ENCODE measurements at regions not wholly inside any gene's neighbourhood (a gene's known extent, or its start where the extent isn't known, plus 50 kb on each side); places are given as distances from the start of the nearest gene placed in this dataset.

GRCh38 chr12:75592638-75593335 lies 81.4 kb upstream of the KRR1 start:
- WGBS (ENCODE audit: low lambda C conversion rate), result 3% methylated on average over 2 of the region's 3 CpGs
- peak; percentile 37; the same call in 1 of the 2 replicates for TF ChIP-seq TCF7 (IDR thresholded peaks at IDR 0.05; ENCODE audit: low read depth)
- no peak for TF ChIP-seq SIN3A (IDR thresholded peaks at IDR 0.05; ENCODE audit: borderline replicate concordance, low read depth, low read length)
- no peak for TF ChIP-seq ZNF597 (CRISPR knock-in tag; IDR thresholded peaks at IDR 0.05)
- TF ChIP-seq STAG1 (CRISPR knock-in tag; IDR thresholded peaks at IDR 0.05), result peak; percentile 7; the same call in 1 of the 2 replicates
- TF ChIP-seq EHMT2 (IDR thresholded peaks at IDR 0.05; ENCODE audit: borderline replicate concordance, low read depth, low read length), result no peak
- 0 out of 2 replicates have a peak, but pooled peaks have one; percentile 23 for TF ChIP-seq TBX2 (CRISPR knock-in tag; IDR thresholded peaks at IDR 0.05; ENCODE audit: borderline replicate concordance)
- TF ChIP-seq BHLHE40 (IDR thresholded peaks at IDR 0.05; ENCODE audit: low read length), result peak; percentile 57; the same call in 1 of the 2 replicates
- TF ChIP-seq TBX3 (IDR thresholded peaks at IDR 0.05; ENCODE audit: borderline replicate concordance), result peak; percentile 70; the same call in 1 of the 2 replicates
- peak; percentile 58; the same call in 1 of the 2 replicates for TF ChIP-seq CBFB (CRISPR knock-in tag; IDR thresholded peaks at IDR 0.05)
- TF ChIP-seq HIC2 (CRISPR knock-in tag; IDR thresholded peaks at IDR 0.05; ENCODE audit: low read depth), result no peak
- TF ChIP-seq HNF4A (CRISPR knock-in tag; IDR thresholded peaks at IDR 0.05), result 0 out of 2 replicates have a peak, but pooled peaks have one; percentile 9
- TF ChIP-seq HMG20A (CRISPR knock-in tag; IDR thresholded peaks at IDR 0.05; ENCODE audit: borderline replicate concordance), result peak; percentile 48; the same call in 1 of the 2 replicates
- no peak for TF ChIP-seq ZNF580 (CRISPR knock-in tag; IDR thresholded peaks at IDR 0.05; ENCODE audit: borderline replicate concordance, low read depth)
- peak; percentile 19; the same call in 1 of the 2 replicates for TF ChIP-seq CTCF (CRISPR knock-in tag; IDR thresholded peaks at IDR 0.05)
- peak; percentile 4 for DNase-seq (ENCODE audit: low spot score)
- in situ Hi-C loops (cut with HindIII; ENCODE audit: extremely low pct_ligation_motif_present, low pct_unique_long_range_greater_than_20kb), result no loop called here
- Histone ChIP-seq H3K4me2 (ENCODE audit: low read depth, low read length) (0 out of 2 replicates have a peak overlapping the region, but pooled peaks have one; percentile 8), H3K9me3 (ENCODE audit: low read length) (no peaks in the 10 kb centered on the region), H3K79me2 (ENCODE audit: insufficient read depth, low read length) (no peaks in the 10 kb centered on the region), H4K20me1 (ENCODE audit: insufficient read depth, low read length) (no peaks in the 10 kb centered on the region), H3K4me3 (replicated peaks in 1 of 3; ENCODE audit: insufficient read depth in 1 of 3, low read depth in 2 of 3, low read length in 3 of 3) (no peak overlapping the region), H3K36me3 (replicated peaks in 1 of 2; ENCODE audit: control insufficient read depth in 1 of 2, insufficient read depth in 2 of 2, low read length in 2 of 2) (no peaks in the 10 kb centered on the region), H3K9ac (ENCODE audit: insufficient read depth, low read depth, low read length) (no peak overlapping the region), H3K4me1 (ENCODE audit: insufficient read depth, low read length) (peaks cover 17% of the 10 kb centered on the region), H3K27ac (ENCODE audit: extremely low read length, insufficient read depth, low read length) (no peak overlapping the region), H2AFZ (ENCODE audit: low read length) (no peak overlapping the region), H3K27me3 (ENCODE audit: control insufficient read depth in 1 of 2, insufficient read depth in 2 of 2, low read length in 2 of 2) (no peaks in the 10 kb centered on the region)
- FAIRE-seq, result no peak
- BruUV-seq (replicated peaks), result no TSS peak
- intact Hi-C loops (cut with micrococcal nuclease; ENCODE audit: unreplicated experiment), result no loop called here
- CTCF ChIA-PET (ENCODE audit: low intra/inter-chr PET ratio, low total read pairs), result no interaction called here
- POLR2A ChIA-PET, result no interaction called here
- peak; percentile 70 for ATAC-seq
